Upper lobe of right lung (tissue), 1 donor: ENCODE measurements at regions not wholly inside any gene's neighbourhood (a gene's known extent, or its start where the extent isn't known, plus 50 kb on each side); places are given as distances from the start of the nearest gene placed in this dataset.

Experiments
- ATAC-seq: fragments of 200-7000 bp; cut with Tn5 transposase; one replicate; pipeline ENCODE4 v1.9.1; 2020; ENCODE audit warnings: mild to moderate bottlenecking, moderate library complexity
- DNase-seq: peaks from one replicate; pipeline ENCODE4 v3.0.0-alpha.2; 2020
- H3K27ac ChIP-seq: fragments of 200-600 bp; one replicate; pipeline ENCODE4 v1.8.0; 2022
- H3K27me3 ChIP-seq: fragments of 200-600 bp; one replicate; pipeline ENCODE4 v1.8.0; 2022; ENCODE audit warnings: mild to moderate bottlenecking
- H3K36me3 ChIP-seq: fragments of 200-600 bp; one replicate; pipeline ENCODE4 v1.8.0; 2022
- H3K4me1 ChIP-seq: fragments of 200-600 bp; one replicate; pipeline ENCODE4 v1.8.0; 2022
- H3K4me3 ChIP-seq: fragments of 200-600 bp; one replicate; pipeline ENCODE4 v1.8.0; 2022; ENCODE audit warnings: mild to moderate bottlenecking
- H3K9me3 ChIP-seq: fragments of 200-600 bp; one replicate; pipeline ENCODE4 v1.8.0; 2022
- CTCF ChIP-seq: fragments of 200-600 bp; IDR thresholded peaks from one replicate; pipeline ENCODE4 v1.8.0; 2022; ENCODE audit warnings: antibody characterized with exemption
- intact Hi-C: fragments of 100-400 bp; cut with DNase I; formaldehyde crosslinking; loops from one replicate; pipeline ENCODE4 v1.11.0; 2022
- donor health status: DM: no; HTN: yes; CAD: no; lungs with severe emphysema.

- H3K4me1 ChIP-seq: no peaks in the 10 kb centered on the region
- DNase-seq (no peak), ATAC-seq (no peak)
- no peaks in the 10 kb centered on the region for H3K36me3 ChIP-seq
- H3K9me3 ChIP-seq: no peaks in the 10 kb centered on the region
- no peak overlapping the region for H3K4me3 ChIP-seq
- no peak for TF ChIP-seq CTCF
- intact Hi-C loops: no loop called here
- H3K27ac ChIP-seq: no peak overlapping the region
- H3K27me3 ChIP-seq: no peaks in the 10 kb centered on the region
Measured at GRCh38 chr4:30341731-30342130, 378.4 kb upstream of the PCDH7 start.

- no peak overlapping the region for H3K4me3 ChIP-seq
- TF ChIP-seq CTCF: no peak
- no peaks in the 10 kb centered on the region for H3K9me3 ChIP-seq
- H3K36me3 ChIP-seq: no peaks in the 10 kb centered on the region
- no peaks in the 10 kb centered on the region for H3K27me3 ChIP-seq
- H3K27ac ChIP-seq: no peak overlapping the region
- H3K4me1 ChIP-seq: no peaks in the 10 kb centered on the region
- DNase-seq: no peak
- intact Hi-C loops: no loop called here
- no peak for ATAC-seq
Measured at GRCh38 chr4:30350288-30350687, 369.9 kb upstream of the PCDH7 start.

DNA sequence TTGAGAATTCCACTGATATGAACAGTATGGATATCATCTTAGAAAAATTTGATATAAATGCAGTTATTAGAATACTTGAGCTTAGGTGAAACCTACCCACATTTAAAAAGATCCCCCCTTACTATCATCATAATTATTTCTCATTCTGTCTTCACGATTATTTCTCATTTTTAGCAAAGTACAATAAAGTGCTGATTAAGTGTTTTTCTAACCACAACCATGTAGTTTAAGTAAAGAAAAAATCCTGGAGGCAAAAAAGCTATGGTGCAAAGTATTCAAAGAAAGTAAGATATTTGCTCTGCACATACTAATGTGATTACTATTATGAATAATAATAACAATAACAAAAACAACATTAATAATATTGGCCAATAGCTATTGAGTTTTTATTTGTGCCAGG, 365.6 kb upstream of the PCDH7 start:
- ATAC-seq: no peak
- H3K27ac ChIP-seq: no peak overlapping the region
- H3K27me3 ChIP-seq: no peaks in the 10 kb centered on the region
- TF ChIP-seq CTCF: no peak
- H3K4me3 ChIP-seq: no peak overlapping the region
- H3K9me3 ChIP-seq: no peaks in the 10 kb centered on the region
- H3K4me1 ChIP-seq: no peaks in the 10 kb centered on the region
- intact Hi-C loops: no loop called here
- no peak for DNase-seq
- no peaks in the 10 kb centered on the region for H3K36me3 ChIP-seq

DNA sequence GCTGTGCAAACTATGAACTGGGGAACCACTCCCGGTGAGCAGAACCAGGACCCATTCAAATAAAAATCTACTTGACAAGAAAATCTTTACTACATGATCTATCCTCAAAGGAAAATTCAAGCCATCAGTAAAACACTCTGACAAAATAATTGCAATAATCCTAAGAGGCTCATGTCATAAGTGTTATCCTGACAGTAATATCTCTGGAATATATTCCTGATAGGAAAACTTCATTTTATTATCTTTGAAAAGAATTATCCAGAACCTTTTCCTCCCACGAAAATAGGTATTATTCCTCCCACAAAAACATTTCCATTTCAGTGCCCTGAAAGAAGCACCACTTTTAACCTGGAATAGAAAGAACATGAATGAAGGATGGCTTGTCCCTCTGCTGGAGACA, 357.7 kb upstream of the PCDH7 start:
- H3K36me3 ChIP-seq: no peaks in the 10 kb centered on the region
- no peak overlapping the region for H3K4me3 ChIP-seq
- no peak for ATAC-seq
- H3K27me3 ChIP-seq: no peaks in the 10 kb centered on the region
- H3K27ac ChIP-seq: no peak overlapping the region
- no peaks in the 10 kb centered on the region for H3K4me1 ChIP-seq
- DNase-seq: no peak
- no peak for TF ChIP-seq CTCF
- no peaks in the 10 kb centered on the region for H3K9me3 ChIP-seq
- intact Hi-C loops: no loop called here

GRCh38 chr4:30370105-30370504, 350.1 kb upstream of the PCDH7 start:
- H3K9me3 ChIP-seq: no peaks in the 10 kb centered on the region
- no peak for ATAC-seq
- no peak overlapping the region for H3K4me3 ChIP-seq
- no peaks in the 10 kb centered on the region for H3K27me3 ChIP-seq
- H3K27ac ChIP-seq: no peak overlapping the region
- intact Hi-C loops: no loop called here
- no peak for DNase-seq
- TF ChIP-seq CTCF: no peak
- no peaks in the 10 kb centered on the region for H3K36me3 ChIP-seq
- H3K4me1 ChIP-seq: no peaks in the 10 kb centered on the region

- Histone ChIP-seq H3K4me1 (no peaks in the 10 kb centered on the region), H3K27me3 (no peaks in the 10 kb centered on the region), H3K27ac (no peak overlapping the region), H3K9me3 (no peaks in the 10 kb centered on the region), H3K36me3 (no peaks in the 10 kb centered on the region), H3K4me3 (no peak overlapping the region)
- intact Hi-C loops: no loop called here
- ATAC-seq (peak; percentile 80), DNase-seq (no peak)
- peak; percentile 71 for TF ChIP-seq CTCF
Measured at GRCh38 chr4:30380404-30380998, 339.7 kb upstream of the PCDH7 start.
